GM19043 (cell line): ENCODE measurements at regions not wholly inside any gene's neighbourhood (a gene's known extent, or its start where the extent isn't known, plus 50 kb on each side); places are given as distances from the start of the nearest gene placed in this dataset.
"Not testable (repeated sequence)": the region's sequence is repeated elsewhere in the genome, so short reads cannot be mapped to it uniquely, and the experiment has no call there.

Experiments used
- ATAC-seq: cut with Tn5 transposase; IDR thresholded peaks from one replicate; pipeline ENCODE4 v1.9.1; 2021; ENCODE audit warnings: low read depth; ENCODE audit not compliant: unreplicated experiment

GRCh38 chr14:101616202-101616601, 54.9 kb downstream of the DIO3 start:
- no peak for ATAC-seq

GRCh38 chr14:101619484-101619883, 58.2 kb downstream of the DIO3 start:
- no peak for ATAC-seq

- no peak for ATAC-seq
These were observed 58.9 kb downstream of the DIO3 start for GRCh38 chr14:101620031-101620788.

- ATAC-seq: no peak
These were observed 59.8 kb downstream of the DIO3 start for GRCh38 chr14:101620821-101621785.

- no peak for ATAC-seq
These were observed 61.2 kb downstream of the DIO3 start for GRCh38 chr14:101622251-101623076.

- ATAC-seq: no peak
These were observed 61.7 kb downstream of the DIO3 start for GRCh38 chr14:101623077-101623372.

- ATAC-seq: no peak
These were observed 62.6 kb downstream of the DIO3 start for GRCh38 chr14:101623685-101624444.

GRCh38 chr14:101624536-101624935, 63.2 kb downstream of the DIO3 start:
- ATAC-seq: no peak

- no peak for ATAC-seq
These were observed 64.2 kb downstream of the DIO3 start for GRCh38 chr14:101625336-101626097.

GRCh38 chr14:101626331-101626730, 65.0 kb downstream of the DIO3 start:
- no peak for ATAC-seq

- no peak for ATAC-seq
These were observed 66.6 kb downstream of the DIO3 start for GRCh38 chr14:101627915-101628262.

- ATAC-seq: peak; percentile 63
These were observed 67.2 kb downstream of the DIO3 start for GRCh38 chr14:101628471-101628966.

- ATAC-seq: no peak
These were observed 67.7 kb downstream of the DIO3 start for GRCh38 chr14:101628975-101629374.

GRCh38 chr14:101630056-101630965, 69.0 kb downstream of the DIO3 start:
- ATAC-seq: no peak

GRCh38 chr14:101631199-101631598, 69.9 kb downstream of the DIO3 start:
- ATAC-seq: no peak

- ATAC-seq: not testable (repeated sequence)
These were observed 70.7 kb downstream of the DIO3 start for GRCh38 chr14:101631970-101632369.

GRCh38 chr14:101632520-101632919, 71.2 kb downstream of the DIO3 start:
- ATAC-seq: no peak

- no peak for ATAC-seq
These were observed 72.0 kb downstream of the DIO3 start for GRCh38 chr14:101633276-101633675.
